GM12875 (cell line): ENCODE measurements at regions not wholly inside any gene's neighbourhood (a gene's known extent, or its start where the extent isn't known, plus 50 kb on each side); places are given as distances from the start of the nearest gene placed in this dataset.

Experiments used
- H3K4me3 ChIP-seq: one replicate; pipeline ENCODE4 v1.5.1; 2011; ENCODE audit warnings: low read depth, low read length, control low read depth
- TF ChIP-seq, protein P1 (sequence below): IDR thresholded peaks from 2 replicates; pipeline ENCODE4 v1.5.1; 2011; ENCODE audit warnings: low read depth, mild to moderate bottlenecking, control low read depth, inconsistent platforms, low read length, moderate library complexity, borderline replicate concordance; ENCODE audit not compliant: insufficient read depth

DNA sequence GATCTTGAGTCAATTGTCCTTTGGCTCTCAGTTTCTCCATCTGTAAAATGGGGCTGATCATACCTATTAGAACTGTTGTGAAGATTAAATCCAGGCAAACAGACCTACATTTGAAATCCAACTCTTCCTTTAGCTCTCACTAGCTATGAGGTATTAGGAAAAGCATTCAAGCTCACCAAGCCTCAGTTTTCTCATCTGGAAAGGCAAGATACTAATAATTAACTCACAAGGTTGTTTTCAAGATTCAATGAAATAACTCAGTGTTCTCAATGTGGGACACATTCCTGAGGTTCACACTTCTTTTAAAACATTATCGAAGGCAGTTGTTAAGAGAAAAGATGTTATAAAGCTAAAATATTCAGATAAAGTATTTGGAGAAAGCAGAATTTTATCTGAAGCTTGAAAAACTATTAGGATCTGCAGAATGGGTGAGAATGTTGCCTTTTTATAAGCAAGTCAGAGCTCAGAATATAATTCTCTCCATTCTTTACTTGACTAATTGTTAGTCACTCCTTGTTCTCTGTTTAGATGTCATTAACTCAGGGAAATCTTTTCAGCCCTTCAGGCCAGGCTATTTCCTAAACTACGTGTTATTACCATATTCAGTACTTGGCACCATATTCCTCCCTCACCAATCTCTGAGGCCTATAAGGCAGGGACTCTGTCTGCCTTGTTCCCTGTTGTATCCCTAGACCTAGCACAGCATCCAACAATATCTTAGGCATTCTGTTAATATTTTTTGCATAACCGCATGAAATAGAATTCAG is 72.0 kb upstream of the VAV3 start:
- H3K4me3 ChIP-seq = no peak overlapping the region
- TF ChIP-seq, protein P1, sequence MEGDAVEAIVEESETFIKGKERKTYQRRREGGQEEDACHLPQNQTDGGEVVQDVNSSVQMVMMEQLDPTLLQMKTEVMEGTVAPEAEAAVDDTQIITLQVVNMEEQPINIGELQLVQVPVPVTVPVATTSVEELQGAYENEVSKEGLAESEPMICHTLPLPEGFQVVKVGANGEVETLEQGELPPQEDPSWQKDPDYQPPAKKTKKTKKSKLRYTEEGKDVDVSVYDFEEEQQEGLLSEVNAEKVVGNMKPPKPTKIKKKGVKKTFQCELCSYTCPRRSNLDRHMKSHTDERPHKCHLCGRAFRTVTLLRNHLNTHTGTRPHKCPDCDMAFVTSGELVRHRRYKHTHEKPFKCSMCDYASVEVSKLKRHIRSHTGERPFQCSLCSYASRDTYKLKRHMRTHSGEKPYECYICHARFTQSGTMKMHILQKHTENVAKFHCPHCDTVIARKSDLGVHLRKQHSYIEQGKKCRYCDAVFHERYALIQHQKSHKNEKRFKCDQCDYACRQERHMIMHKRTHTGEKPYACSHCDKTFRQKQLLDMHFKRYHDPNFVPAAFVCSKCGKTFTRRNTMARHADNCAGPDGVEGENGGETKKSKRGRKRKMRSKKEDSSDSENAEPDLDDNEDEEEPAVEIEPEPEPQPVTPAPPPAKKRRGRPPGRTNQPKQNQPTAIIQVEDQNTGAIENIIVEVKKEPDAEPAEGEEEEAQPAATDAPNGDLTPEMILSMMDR = no peak

DNA sequence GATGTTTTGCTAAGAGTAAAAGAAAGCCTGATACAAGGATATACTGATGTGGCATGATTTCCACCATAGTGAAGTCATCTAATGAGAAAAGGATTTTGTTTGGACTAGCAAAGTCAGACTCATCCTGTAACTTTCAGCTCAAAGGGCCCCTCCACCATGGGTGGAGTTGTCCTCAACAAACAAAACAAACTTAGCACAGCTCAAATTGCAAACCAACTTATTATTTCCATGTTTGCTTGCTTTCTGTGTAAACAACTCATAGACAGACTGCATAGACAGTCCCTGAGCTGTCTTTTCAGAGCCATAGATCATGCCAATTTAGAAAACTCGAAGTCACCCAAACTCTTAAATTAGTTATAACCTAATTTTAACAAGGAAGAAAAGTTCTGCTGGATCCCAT is 69.4 kb upstream of the VAV3 start:
- TF ChIP-seq, protein P1 = no peak
- no peak overlapping the region for H3K4me3 ChIP-seq

DNA sequence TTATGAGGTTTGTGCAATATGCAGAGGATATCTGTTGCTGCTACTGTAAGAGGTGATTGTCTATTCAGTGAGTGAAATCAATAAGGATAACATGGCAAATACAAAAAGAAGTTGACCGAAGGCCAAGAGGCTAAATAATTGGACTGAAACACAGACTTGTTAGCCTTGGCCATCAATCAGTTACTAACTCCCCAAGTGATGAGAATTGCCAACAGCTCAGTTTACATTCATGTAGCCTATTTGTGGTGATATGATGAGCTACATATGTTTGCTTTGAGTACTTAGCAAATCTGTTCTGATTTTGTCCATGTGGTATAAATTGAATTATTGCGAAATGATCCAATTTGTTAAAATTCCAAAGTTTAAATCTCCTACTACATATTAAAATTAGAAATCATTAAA is 68.6 kb upstream of the VAV3 start:
- TF ChIP-seq, protein P1 = no peak
- H3K4me3 ChIP-seq = no peak overlapping the region

DNA sequence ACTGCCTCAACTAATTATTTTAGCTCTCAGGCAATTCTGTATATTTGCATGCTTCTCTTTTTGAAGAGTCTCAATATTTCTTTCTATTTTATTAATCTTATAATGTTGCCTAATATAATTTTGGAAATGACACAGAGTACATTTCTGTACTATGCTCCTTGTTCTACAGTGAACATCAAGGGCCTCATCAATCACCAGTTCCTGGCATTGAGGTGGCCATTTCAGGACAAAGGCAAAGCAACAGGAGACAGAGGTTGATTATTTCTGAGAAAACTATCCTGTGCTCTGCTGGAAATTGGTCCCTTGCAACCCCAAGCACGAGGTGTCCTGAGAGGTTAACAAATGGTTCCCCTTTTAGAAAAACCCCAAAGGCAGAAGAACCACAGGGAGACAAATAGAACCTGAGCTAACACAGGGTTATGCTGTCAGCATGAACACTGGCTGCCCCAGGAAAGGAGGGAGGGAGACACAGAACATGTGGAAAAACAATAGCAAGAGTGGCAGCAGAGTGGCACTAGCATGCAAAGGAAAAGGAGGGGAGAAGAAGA is 63.9 kb upstream of the VAV3 start:
- TF ChIP-seq, protein P1 = no peak
- H3K4me3 ChIP-seq = no peak overlapping the region

DNA sequence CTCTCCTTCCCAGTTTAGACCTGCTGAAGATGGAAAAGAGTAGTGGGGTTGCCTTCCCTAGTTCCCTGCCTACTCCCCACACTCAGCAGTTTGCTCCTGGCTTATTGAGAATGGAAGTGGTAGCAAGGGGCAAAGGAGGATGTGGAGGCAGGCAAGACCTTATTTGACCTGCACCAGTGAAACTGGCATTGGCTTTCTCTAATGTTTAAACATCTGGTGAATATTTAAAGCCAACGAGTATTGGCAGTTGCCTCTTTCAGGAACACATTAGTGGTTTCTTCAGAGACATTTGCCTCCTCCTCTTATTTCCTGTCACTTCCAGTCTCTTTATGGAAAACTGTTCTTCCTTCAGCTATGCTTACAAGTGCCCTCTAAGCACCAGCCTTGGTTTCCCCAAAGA is 62.4 kb upstream of the VAV3 start:
- no peak overlapping the region for H3K4me3 ChIP-seq
- TF ChIP-seq, protein P1 = no peak

DNA sequence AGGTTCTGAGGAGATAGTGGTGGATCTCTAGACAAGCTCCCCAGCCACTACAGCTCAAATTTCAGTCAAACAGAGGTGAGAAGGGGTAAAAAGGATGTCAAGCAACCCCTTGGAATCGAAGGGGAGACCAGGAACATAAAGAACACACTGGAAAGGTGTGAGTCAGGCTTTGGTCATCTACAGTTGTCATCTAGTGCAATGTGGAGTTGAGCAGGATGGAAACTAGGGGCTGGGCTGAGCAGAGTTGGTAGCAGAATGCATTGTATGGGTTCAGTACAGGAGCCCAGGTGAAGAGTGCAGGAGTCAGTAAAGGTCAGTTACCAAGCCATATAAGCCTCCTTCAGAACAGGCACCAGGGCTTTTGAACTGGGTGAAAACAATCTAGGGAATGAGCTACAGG is 52.7 kb upstream of the VAV3 start:
- no peak overlapping the region for H3K4me3 ChIP-seq
- TF ChIP-seq, protein P1 = no peak

DNA sequence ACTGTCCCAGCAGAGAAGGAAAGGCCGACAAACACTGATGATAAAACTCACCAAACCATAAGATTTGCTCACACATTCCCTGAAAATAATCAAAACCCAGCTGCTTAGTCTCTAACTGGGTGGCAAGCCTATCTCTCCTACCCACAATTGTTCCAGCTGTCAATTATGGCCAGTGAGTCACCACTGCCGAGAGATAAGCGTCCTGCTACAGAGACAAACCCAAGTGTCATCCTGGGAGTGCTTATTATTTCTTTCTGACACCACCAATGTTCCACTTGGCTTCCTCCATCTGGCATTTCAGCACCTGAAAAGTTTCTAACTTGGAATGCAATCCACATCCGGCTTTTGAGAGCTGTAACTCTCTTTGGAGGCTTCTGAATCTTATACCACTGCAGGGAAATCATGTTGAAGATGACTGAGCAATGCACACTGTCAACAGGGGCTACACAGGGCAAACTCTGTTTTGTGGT is 51.5 kb upstream of the VAV3 start:
- H3K4me3 ChIP-seq = no peak overlapping the region
- TF ChIP-seq, protein P1 = no peak
